ENCODE measurements at regions not wholly inside any gene's neighbourhood (a gene's known extent, or its start where the extent isn't known, plus 50 kb on each side); places are given as distances from the start of the nearest gene placed in this dataset.
"Not testable (repeated sequence)": the region's sequence is repeated elsewhere in the genome, so short reads cannot be mapped to it uniquely, and the experiment has no call there.

DNA sequence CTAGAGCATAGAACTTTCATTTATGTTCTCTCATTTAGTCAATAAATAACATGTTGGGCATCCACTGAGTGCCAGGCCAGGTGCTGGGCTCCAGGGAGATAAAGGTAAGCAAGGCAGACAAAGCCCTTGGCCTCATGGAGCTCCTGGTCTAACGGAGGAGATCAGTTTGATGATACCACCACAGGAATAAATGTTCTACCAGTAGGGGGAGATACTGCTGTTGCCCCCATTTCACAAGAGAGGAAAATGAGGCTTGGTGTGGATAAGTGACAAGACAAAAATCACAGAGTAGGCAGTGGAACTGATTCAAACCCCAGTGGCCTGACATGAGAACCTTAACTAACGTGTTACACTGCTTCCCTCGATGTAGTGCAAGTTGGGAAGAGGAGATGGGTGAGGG, 80.4 kb upstream of the ERCC4 start:
- DNase-seq (ENCODE audit: low read depth) = no peak
- TF ChIP-seq, protein P1, sequence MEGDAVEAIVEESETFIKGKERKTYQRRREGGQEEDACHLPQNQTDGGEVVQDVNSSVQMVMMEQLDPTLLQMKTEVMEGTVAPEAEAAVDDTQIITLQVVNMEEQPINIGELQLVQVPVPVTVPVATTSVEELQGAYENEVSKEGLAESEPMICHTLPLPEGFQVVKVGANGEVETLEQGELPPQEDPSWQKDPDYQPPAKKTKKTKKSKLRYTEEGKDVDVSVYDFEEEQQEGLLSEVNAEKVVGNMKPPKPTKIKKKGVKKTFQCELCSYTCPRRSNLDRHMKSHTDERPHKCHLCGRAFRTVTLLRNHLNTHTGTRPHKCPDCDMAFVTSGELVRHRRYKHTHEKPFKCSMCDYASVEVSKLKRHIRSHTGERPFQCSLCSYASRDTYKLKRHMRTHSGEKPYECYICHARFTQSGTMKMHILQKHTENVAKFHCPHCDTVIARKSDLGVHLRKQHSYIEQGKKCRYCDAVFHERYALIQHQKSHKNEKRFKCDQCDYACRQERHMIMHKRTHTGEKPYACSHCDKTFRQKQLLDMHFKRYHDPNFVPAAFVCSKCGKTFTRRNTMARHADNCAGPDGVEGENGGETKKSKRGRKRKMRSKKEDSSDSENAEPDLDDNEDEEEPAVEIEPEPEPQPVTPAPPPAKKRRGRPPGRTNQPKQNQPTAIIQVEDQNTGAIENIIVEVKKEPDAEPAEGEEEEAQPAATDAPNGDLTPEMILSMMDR (IDR thresholded peaks at IDR 0.05; ENCODE audit: insufficient read depth, low read depth, low read length, missing control alignments) = no peak
- no peak overlapping the region for H3K4me3 ChIP-seq (ENCODE audit: low read length)

DNA sequence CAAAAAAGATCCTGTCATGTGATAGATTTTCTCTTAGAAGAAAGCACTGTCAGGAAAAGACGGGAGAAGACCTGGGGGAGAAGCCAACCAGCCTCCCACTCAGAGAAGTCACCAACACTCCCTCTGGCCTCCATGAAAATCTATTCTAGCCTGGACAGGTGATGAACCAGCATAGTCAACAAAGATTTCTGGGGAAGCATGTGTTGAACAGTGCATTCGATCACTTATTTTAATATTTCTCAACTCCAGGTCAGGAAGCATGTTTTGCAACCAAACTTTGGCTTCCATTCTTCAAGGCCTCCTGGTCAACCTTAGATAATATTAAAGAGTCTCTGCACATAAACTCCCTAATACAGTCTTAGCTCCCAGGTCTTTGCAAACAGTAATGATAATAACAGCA, 74.7 kb upstream of the ERCC4 start:
- TF ChIP-seq, protein P1 (IDR thresholded peaks at IDR 0.05; ENCODE audit: insufficient read depth, low read depth, low read length, missing control alignments) = no peak
- DNase-seq (ENCODE audit: low read depth) = no peak
- no peak overlapping the region for H3K4me3 ChIP-seq (ENCODE audit: low read length)

DNA sequence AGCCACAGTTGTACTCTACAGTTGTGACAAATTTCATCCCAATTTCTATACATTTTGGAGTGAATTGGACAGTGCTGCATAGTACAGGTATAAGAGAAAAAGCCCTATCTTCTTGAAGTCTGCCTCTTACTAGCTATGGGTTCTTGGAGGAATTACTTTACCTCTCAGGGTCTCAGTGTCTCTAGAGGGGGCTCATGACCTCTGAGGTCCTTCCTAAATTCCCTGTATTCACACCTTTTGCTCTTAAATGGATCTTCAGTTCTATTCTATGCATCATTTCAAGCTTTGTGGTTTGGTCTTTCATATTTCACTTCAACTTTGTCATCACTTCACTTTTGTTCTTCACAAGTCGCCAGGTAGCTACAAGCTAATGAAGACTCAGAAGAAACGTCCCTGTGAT, 71.2 kb upstream of the ERCC4 start:
- no peak overlapping the region for H3K4me3 ChIP-seq (ENCODE audit: low read length)
- DNase-seq (ENCODE audit: low read depth) = no peak
- TF ChIP-seq, protein P1 (IDR thresholded peaks at IDR 0.05; ENCODE audit: insufficient read depth, low read depth, low read length, missing control alignments) = no peak

DNA sequence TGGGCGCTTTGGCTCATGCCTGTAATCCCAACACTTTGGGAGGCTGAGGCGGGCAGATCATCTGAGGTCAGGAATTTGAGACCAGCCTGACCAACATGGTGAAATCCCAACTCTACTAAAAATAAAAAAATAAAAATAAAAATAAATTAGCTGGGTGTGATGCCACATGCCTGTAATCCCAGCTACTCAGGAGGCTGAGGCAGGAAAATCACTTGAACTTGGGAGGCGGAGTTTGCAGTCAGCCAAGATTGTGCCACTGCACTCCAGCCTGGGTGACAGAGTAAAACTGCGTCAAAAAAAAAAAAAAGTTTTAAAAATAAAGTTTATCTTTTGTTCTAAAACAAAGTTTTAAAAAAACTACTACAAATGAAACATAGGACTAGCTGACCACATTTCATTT, 69.8 kb upstream of the ERCC4 start:
- H3K4me3 ChIP-seq (ENCODE audit: low read length); DNase-seq (ENCODE audit: low read depth): not testable (repeated sequence)

DNA sequence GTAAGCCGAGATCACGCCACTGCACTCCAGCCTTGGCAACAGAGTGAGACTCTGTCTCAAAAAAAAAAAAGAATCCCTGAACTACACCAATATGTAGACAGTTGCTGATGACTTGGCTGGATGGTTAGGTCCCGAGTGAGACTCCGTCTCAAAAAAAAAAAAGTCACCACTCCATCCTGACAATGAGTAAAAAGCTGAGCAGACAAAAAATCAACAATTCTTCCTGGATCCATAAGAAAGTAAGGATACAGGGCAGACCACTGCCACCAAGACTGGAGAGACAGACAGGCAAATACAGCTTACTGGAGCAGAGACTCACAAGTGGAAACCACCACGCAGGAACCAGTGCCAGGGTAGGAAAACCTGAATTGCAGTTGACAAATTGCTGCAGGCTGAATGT, 67.1 kb upstream of the ERCC4 start:
- H3K4me3 ChIP-seq (ENCODE audit: low read length) = no peak overlapping the region
- TF ChIP-seq, protein P1 (IDR thresholded peaks at IDR 0.05; ENCODE audit: insufficient read depth, low read depth, low read length, missing control alignments) = no peak
- no peak for DNase-seq (ENCODE audit: low read depth)

DNA sequence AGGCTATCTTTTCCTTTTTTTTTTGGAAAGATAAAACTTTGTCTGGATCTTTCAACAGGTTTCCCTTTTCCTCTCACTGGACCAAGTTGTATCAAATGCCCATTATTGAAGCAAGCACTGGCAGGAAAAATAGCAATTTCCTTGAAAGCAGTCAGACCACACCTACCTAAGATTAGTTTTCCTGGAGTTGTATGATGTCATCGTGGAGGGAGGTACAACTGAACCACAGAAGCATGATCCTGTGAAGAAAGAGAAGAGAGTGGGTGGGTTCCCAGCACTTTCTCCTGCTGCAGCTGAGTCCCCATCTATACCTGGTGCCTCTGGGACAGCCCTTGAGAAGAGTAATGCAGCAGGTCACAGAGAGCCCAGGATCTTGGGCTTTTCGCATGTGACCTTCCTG, 63.6 kb upstream of the ERCC4 start:
- no peak overlapping the region for H3K4me3 ChIP-seq (ENCODE audit: low read length)
- TF ChIP-seq, protein P1 (IDR thresholded peaks at IDR 0.05; ENCODE audit: insufficient read depth, low read depth, low read length, missing control alignments) = no peak
- no peak for DNase-seq (ENCODE audit: low read depth)

DNA sequence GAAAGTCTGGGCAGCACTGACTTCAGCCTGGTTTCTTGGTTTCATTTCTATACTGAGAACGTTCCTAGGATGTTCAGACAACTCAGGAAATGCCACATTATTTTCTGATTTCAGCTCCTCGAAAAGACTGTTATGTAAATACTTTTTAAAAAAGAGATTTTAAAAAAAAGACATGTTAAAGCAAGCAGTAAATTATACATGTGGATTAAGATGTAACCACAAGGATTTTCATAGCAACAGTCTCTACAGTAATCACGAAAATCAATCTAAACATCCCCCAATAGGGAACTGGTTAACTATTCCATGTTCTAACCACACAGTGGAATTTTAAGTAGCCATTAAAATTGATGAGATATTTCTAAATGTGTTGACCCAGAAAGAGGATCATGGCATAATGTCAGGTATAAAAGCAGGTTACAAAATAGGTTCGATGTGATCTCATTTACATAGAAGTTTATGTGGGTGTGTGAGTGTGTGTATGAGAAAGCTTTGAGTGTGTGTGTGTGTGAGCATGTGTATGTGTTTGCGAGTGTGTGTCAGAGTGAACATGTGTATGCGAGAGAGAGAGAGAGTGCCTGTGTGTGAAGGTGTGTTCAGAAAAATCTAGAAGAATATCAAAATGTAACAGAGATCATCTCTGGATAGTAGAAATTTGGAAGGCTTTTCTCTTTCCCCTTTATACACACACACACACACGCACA, 63.0 kb upstream of the ERCC4 start:
- H3K4me3 ChIP-seq (ENCODE audit: low read length) = no peak overlapping the region
- TF ChIP-seq, protein P1 (IDR thresholded peaks at IDR 0.05; ENCODE audit: insufficient read depth, low read depth, low read length, missing control alignments) = no peak
- no peak for DNase-seq (ENCODE audit: low read depth)
